GM19372 (cell line): ENCODE measurements at regions not wholly inside any gene's neighbourhood (a gene's known extent, or its start where the extent isn't known, plus 50 kb on each side); places are given as distances from the start of the nearest gene placed in this dataset.
"Not testable (repeated sequence)": the region's sequence is repeated elsewhere in the genome, so short reads cannot be mapped to it uniquely, and the experiment has no call there.

ENCODE experiments used
- ATAC-seq: cut with Tn5 transposase; IDR thresholded peaks from one replicate; pipeline ENCODE4 v1.9.1; 2021; ENCODE audit warnings: mild to moderate bottlenecking, low read depth, moderate library complexity; ENCODE audit not compliant: unreplicated experiment

- peak; percentile 94 for ATAC-seq
These were observed 638.2 kb upstream of the SPRY2 start for GRCh38 chr13:80979035-80979641.

DNA sequence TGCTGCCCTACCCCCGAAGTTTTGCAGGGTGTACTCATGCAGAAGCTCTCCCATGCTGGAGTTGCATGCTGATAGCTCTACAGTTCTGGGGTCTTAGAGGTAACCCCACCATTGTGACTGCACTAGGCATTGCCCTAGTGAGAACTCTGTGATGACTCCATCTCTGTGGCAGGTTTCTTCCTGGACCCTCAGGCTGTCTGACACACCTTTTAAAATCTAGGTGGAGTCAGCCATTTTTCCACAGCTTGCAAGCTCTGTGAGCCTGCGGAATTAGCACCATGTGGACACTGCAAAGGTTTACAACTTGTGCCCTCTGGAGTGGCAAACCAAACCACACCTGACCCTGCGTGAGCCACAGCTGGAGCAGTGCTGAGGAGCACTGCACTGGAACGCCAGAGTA lies 636.2 kb upstream of the SPRY2 start:
- ATAC-seq: no peak

DNA sequence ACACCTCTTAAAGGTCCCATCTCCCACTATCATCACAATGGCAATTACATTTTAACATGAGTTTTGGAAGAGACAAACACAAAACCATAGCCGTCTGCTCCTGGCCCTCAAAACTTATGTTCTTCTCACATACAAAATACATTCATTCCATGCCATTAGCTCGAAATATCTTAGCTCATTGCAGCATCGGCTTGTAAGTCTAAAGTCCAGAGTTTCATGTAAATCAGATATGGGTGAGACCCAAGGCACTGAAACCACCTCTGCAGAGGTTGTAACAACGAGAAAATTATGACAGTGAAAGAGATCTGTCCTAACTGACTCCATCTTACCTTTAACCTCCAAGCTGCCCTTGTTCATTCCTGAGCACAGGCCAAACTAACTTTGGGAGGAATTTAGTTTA lies 635.0 kb upstream of the SPRY2 start:
- ATAC-seq: no peak

DNA sequence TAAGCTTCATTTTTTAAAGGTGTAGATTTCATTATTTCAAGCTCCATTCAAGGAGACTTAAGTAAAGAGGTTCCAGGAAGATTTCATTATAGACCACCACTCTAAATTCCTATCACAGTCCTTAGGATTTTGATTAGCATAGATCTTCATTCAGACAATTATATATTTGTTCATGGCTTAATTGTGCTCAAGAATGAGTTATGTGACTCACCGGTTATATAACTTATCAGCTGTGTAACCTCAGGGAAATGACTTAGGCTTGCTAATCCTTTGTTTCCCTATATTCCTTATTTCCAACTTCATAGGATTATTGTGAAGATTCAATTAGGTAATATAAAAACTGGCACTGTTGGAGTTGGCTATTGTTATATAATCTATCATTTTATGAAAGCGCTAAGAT lies 632.8 kb upstream of the SPRY2 start:
- no peak for ATAC-seq

GRCh38 chr13:80972857-80973478 lies 632.0 kb upstream of the SPRY2 start:
- ATAC-seq: no peak

DNA sequence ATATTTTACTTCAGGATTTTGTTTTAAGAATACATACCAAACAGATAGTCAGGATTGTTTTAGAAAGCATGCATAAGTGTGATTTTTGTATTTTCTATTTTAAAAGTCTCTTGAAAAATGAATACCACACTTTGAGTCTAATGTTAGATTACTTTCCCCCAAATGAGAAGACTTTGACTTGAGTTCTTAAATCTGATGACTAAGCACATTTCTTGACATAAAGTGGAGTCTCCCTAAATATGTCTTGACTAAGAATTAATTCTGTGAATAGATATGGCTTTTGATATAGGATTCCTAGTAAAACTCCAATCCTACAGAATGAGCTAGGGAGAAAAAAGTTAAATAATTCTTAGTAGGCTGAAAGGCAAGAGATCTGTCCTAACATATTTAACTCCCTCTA lies 624.2 kb upstream of the SPRY2 start:
- ATAC-seq: no peak

DNA sequence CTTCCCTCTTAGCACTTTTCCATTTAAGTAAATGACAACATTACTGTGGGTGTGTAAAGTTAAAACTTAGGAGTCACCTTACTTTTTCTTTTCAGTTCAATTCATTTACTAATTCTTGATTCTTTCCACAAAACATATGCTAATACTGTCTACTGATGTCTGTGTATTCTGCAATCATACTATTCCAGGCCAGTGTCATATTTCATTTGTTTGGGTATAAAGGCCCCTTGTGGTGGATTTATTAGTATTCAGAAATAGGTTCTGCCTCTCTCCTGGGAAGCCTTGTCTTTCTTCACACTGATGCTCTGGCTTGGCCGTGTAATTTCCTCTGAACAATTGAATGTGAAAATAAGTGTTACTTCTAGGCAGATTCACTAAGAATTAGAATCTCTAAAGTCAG lies 621.9 kb upstream of the SPRY2 start:
- ATAC-seq: no peak

DNA sequence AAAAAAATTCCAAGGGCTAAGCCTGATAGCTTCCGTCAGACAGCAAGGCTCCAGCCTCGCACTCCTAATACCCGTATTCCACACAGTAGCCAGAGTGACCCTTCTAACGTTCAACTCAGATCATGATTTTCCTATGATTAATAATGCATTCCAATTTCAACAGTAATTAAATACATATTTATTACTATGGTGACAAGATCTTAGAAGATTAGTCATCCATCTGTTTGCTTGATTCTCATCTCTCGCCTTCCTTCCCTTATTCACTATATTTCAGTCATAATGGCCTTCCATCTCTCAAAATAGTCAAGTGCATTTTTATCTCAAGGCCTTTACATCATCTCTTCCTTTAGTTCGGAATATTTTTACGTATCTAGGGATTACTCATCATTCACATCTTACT lies 621.2 kb upstream of the SPRY2 start:
- ATAC-seq: no peak

GRCh38 chr13:80957019-80957655 lies 616.2 kb upstream of the SPRY2 start:
- ATAC-seq: no peak

GRCh38 chr13:80955501-80955900 lies 614.6 kb upstream of the SPRY2 start:
- ATAC-seq: no peak

- ATAC-seq: no peak
These were observed 611.2 kb upstream of the SPRY2 start for GRCh38 chr13:80952158-80952557.

DNA sequence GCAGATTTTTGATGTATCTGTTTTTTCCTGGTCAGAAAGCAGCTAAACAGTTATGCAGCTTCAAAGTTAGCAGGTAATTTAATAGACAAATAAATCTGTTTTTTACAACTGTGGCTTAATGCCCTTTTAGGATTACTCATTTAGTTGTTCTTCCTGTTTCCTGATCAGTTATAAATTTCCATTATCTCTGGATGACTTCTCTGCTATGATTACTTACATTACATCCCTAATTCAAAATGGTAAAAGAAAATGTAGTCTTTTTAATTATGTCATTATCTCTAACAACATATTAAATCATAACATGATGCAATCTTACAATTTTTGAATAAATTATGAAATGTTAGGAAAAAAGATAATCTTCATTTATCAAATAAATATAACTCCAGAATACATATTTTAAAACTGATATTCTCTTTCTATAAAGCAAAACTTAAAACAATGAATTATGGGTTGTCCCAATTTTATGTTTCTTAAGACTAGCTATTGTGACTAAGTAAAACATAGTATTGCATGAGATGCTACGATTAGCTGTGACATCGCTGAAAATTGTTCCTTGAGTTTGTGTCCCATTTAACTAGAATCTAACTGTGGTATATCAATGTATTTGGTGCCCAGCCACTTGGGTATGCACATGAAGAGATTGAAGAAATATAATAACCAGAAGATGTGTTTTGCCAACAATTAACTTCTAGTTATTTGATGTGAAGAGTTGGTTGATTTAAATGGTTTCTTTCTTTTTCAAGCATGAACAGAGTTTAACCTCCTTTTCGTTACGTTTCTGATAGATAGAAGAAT lies 605.3 kb upstream of the SPRY2 start:
- ATAC-seq: no peak

- no peak for ATAC-seq
These were observed 604.4 kb upstream of the SPRY2 start for GRCh38 chr13:80945328-80945727.

DNA sequence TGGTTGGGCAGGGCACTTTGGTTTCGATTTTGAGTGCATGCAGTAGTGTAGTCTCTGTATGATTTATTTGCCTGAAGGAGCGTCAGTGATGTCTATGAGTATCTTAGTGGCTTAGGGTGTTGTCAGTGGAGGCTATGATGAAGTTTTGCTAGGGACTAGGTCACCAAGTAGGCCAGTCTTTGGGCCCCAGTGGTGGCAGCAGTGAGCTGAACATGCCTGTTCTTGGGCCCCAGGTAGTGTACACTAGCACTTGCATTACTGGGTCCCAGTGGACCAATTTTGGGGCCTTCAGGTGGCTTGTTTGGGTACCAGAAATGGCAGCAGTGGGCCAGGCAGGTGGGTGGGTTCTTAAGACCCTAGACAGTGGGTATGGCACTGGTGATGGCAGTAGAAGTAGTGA lies 598.7 kb upstream of the SPRY2 start:
- no peak for ATAC-seq

- no peak for ATAC-seq
These were observed 590.8 kb upstream of the SPRY2 start for GRCh38 chr13:80931766-80932165.

GRCh38 chr13:80931118-80931517 lies 590.2 kb upstream of the SPRY2 start:
- no peak for ATAC-seq

DNA sequence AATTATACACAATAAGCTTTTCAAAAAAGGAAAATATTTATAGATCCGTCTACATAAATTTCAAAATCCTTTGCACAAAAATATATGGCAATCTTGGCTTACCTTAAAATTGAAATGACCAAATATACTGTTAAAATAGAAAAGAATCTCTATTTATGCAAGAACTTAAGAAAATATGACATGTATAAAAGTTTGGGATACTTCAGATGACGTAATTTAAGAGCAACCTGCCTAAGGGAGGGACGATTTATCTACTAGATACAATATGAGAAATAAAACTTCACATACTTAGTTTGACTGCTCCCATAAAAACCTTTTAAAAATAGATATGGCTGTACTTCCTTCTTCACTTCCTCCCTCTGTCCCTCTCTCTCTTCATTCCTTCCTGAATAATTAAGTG lies 587.3 kb upstream of the SPRY2 start:
- ATAC-seq: no peak

GRCh38 chr13:80926024-80926423 lies 585.1 kb upstream of the SPRY2 start:
- ATAC-seq: not testable (repeated sequence)

DNA sequence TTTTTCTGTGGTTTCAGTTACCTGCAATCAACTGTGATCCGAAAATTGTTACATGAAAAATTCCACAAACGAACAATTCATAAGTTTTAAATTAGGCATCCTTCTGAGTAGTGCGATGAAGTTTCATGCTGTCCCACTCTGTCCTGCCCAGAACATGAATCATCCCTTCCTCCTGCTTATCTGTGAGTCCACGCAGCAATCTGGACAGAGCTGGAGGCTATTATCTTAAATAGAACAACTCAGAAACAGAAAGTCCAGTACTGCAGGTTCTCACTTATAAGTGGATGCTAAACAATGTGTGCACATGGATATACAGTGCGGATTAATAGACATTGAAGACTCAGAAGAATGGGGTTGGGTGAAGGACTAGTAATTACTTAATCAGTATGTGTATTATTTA lies 583.7 kb upstream of the SPRY2 start:
- ATAC-seq: no peak

- ATAC-seq: no peak
These were observed 583.0 kb upstream of the SPRY2 start for GRCh38 chr13:80923907-80924306.

DNA sequence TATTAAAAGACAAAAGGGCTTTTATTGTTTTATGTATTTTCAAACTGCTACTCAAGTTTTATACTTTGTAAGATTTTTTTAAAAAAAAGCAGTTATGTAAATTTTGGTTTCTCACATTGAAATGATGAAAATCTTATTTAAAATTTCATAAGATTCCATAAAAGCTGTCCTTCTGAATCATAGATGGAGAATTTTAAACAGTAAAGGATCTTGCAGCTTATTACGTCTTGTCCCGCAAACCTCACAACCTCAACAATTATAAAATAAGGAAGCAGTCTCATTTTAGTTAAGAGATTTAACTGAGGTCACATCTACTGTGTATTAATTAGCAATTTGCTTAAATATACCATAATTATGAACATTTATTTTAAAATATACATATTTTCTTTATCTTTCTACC lies 581.0 kb upstream of the SPRY2 start:
- no peak for ATAC-seq
